ENCODE measurements at regions not wholly inside any gene's neighbourhood (a gene's known extent, or its start where the extent isn't known, plus 50 kb on each side); places are given as distances from the start of the nearest gene placed in this dataset.

- DNase-seq (no peak), ATAC-seq (no peak)
- no peaks in the 10 kb centered on the region for H3K27me3 ChIP-seq
- no peaks in the 10 kb centered on the region for H3K4me1 ChIP-seq
- no peak overlapping the region for H3K27ac ChIP-seq
- intact Hi-C loops (cut with DNase I) = no loop called here
- H3K36me3 ChIP-seq = no peaks in the 10 kb centered on the region
- no peaks in the 10 kb centered on the region for H3K9me3 ChIP-seq
- WGBS, 2 donors = 28 to 54% methylated on average over 1 of the region's 1 CpG
- TF ChIP-seq, protein P1, sequence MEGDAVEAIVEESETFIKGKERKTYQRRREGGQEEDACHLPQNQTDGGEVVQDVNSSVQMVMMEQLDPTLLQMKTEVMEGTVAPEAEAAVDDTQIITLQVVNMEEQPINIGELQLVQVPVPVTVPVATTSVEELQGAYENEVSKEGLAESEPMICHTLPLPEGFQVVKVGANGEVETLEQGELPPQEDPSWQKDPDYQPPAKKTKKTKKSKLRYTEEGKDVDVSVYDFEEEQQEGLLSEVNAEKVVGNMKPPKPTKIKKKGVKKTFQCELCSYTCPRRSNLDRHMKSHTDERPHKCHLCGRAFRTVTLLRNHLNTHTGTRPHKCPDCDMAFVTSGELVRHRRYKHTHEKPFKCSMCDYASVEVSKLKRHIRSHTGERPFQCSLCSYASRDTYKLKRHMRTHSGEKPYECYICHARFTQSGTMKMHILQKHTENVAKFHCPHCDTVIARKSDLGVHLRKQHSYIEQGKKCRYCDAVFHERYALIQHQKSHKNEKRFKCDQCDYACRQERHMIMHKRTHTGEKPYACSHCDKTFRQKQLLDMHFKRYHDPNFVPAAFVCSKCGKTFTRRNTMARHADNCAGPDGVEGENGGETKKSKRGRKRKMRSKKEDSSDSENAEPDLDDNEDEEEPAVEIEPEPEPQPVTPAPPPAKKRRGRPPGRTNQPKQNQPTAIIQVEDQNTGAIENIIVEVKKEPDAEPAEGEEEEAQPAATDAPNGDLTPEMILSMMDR (IDR thresholded peaks at IDR 0.05) = no peak
- no peak overlapping the region for H3K4me3 ChIP-seq
Measured at GRCh38 chr2:225737556-225737955, 338.0 kb downstream of the NYAP2 start.

DNA sequence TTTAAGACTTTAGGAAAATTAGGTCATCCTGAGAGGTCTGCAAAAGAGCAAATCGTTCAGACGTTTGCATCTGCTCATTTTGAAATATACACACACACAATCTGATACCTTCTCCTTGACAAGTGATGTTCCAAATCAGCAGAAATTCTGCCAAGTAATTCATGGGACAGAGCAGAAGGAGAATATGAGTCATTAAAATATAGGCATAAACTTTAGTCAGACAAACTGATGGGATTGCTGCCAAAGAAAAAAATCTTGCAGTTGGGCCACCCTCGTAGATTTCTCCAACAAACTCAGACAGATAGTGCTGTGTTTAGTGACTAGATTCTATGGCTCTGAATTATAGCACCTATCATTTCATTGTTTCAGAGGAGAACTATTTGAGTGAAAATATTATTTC is 336.3 kb downstream of the NYAP2 start:
- Histone ChIP-seq H3K4me3 (no peak overlapping the region), H3K36me3 (no peaks in the 10 kb centered on the region), H3K4me1 (no peaks in the 10 kb centered on the region), H3K9me3 (no peaks in the 10 kb centered on the region), H3K27ac (no peak overlapping the region), H3K27me3 (no peaks in the 10 kb centered on the region)
- ATAC-seq (no peak), DNase-seq (no peak)
- 28 to 49% methylated on average over 3 of the region's 3 CpGs for WGBS, 2 donors
- intact Hi-C loops (cut with DNase I) = no loop called here
- TF ChIP-seq, protein P1 (IDR thresholded peaks at IDR 0.05) = no peak

GRCh38 chr2:225725726-225726125 is 326.2 kb downstream of the NYAP2 start:
- TF ChIP-seq, protein P1 (IDR thresholded peaks at IDR 0.05) = no peak
- 33 to 40% methylated on average over 3 of the region's 3 CpGs for WGBS, 2 donors
- DNase-seq (no peak), ATAC-seq (no peak)
- H3K4me3 ChIP-seq = no peak overlapping the region
- intact Hi-C loops (cut with DNase I) = no loop called here
- H3K27ac ChIP-seq = no peak overlapping the region
- no peaks in the 10 kb centered on the region for H3K36me3 ChIP-seq
- H3K27me3 ChIP-seq = peaks cover 0 to 4% (median 0%) of the 10 kb centered on the region in 7 donors
- no peaks in the 10 kb centered on the region for H3K9me3 ChIP-seq
- H3K4me1 ChIP-seq = no peaks in the 10 kb centered on the region

Small RNAs in the stretch of these regions (microRNA-seq; reads per million reads assigned to microRNA genes)
- gene MIR5702 = 0 reads per million in 2 donors
